G401.6 (cell line): ENCODE measurements at regions not wholly inside any gene's neighbourhood (a gene's known extent, or its start where the extent isn't known, plus 50 kb on each side); places are given as distances from the start of the nearest gene placed in this dataset.

Experiments
- FAIRE-seq: peaks from 2 replicates; lab custom pipeline; 2012; peaks lifted over from hg19 to GRCh38; lab: Jason Lieb, UNC

GRCh38 chr15:81774309-81774708 lies 271.5 kb downstream of the MEX3B start:
- FAIRE-seq = no peak

- no peak for FAIRE-seq
These were observed 277.0 kb downstream of the MEX3B start for GRCh38 chr15:81768773-81769172.

- no peak for FAIRE-seq
These were observed 278.9 kb downstream of the MEX3B start for GRCh38 chr15:81766829-81767475.

GRCh38 chr15:81765816-81766215 lies 280.0 kb downstream of the MEX3B start:
- FAIRE-seq = no peak

GRCh38 chr15:81763304-81763703 lies 282.5 kb downstream of the MEX3B start:
- FAIRE-seq = no peak

GRCh38 chr15:81760686-81761085 lies 285.1 kb downstream of the MEX3B start:
- no peak for FAIRE-seq

- no peak for FAIRE-seq
These were observed 287.0 kb downstream of the MEX3B start for GRCh38 chr15:81758818-81759284.

GRCh38 chr15:81755626-81756025 lies 290.2 kb downstream of the MEX3B start:
- FAIRE-seq = no peak

GRCh38 chr15:81754078-81754477 lies 291.7 kb downstream of the MEX3B start:
- no peak for FAIRE-seq

- FAIRE-seq = no peak
These were observed 292.8 kb downstream of the MEX3B start for GRCh38 chr15:81752974-81753373.

GRCh38 chr15:81752546-81752942 lies 293.3 kb downstream of the MEX3B start:
- FAIRE-seq = no peak

- no peak for FAIRE-seq
These were observed 293.8 kb downstream of the MEX3B start for GRCh38 chr15:81751816-81752545.

GRCh38 chr15:81751256-81751655 lies 294.6 kb downstream of the MEX3B start:
- FAIRE-seq = no peak

- FAIRE-seq = no peak
These were observed 296.0 kb downstream of the MEX3B start for GRCh38 chr15:81749716-81750375.

- FAIRE-seq = no peak
These were observed 298.3 kb downstream of the MEX3B start for GRCh38 chr15:81747482-81747881.

- no peak for FAIRE-seq
These were observed 298.8 kb downstream of the MEX3B start for GRCh38 chr15:81747026-81747425.

- no peak for FAIRE-seq
These were observed 301.5 kb downstream of the MEX3B start for GRCh38 chr15:81744364-81744763.

GRCh38 chr15:81740416-81740815 lies 305.4 kb downstream of the MEX3B start:
- no peak for FAIRE-seq

- no peak for FAIRE-seq
These were observed 316.5 kb downstream of the MEX3B start for GRCh38 chr15:81729340-81729739.

- FAIRE-seq = no peak
These were observed 317.1 kb downstream of the MEX3B start for GRCh38 chr15:81728726-81729125.

GRCh38 chr15:81725590-81725989 lies 320.2 kb downstream of the MEX3B start:
- FAIRE-seq = no peak

GRCh38 chr15:81724536-81724935 lies 321.3 kb downstream of the MEX3B start:
- no peak for FAIRE-seq

GRCh38 chr15:81723701-81724100 lies 322.1 kb downstream of the MEX3B start:
- no peak for FAIRE-seq
